ENCODE measurements at regions not wholly inside any gene's neighbourhood (a gene's known extent, or its start where the extent isn't known, plus 50 kb on each side); places are given as distances from the start of the nearest gene placed in this dataset.

GRCh38 chr2:155235710-155236109 is 537.2 kb downstream of the KCNJ3 start:
- DNase-seq: no peak

GRCh38 chr2:155223781-155224406 is 525.4 kb downstream of the KCNJ3 start:
- DNase-seq: peak; percentile 71

- DNase-seq: no peak
These were observed 520.5 kb downstream of the KCNJ3 start for GRCh38 chr2:155218945-155219344.

- no peak for DNase-seq
These were observed 519.9 kb downstream of the KCNJ3 start for GRCh38 chr2:155218292-155218924.

- DNase-seq: peak; percentile 10
These were observed 516.7 kb downstream of the KCNJ3 start for GRCh38 chr2:155215037-155215707.

GRCh38 chr2:155209696-155210450 is 511.4 kb downstream of the KCNJ3 start:
- DNase-seq: no peak

- peak; percentile 59 for DNase-seq
These were observed 504.7 kb downstream of the KCNJ3 start for GRCh38 chr2:155203178-155203577.

- no peak for DNase-seq
These were observed 502.3 kb downstream of the KCNJ3 start for GRCh38 chr2:155200753-155201152.

GRCh38 chr2:155190342-155190741 is 491.8 kb downstream of the KCNJ3 start:
- DNase-seq: peak; percentile 88

- DNase-seq: no peak
These were observed 480.4 kb downstream of the KCNJ3 start for GRCh38 chr2:155178921-155179320.

GRCh38 chr2:155176345-155176744 is 477.9 kb downstream of the KCNJ3 start:
- no peak for DNase-seq

- DNase-seq: peak; percentile 8
These were observed 470.8 kb downstream of the KCNJ3 start for GRCh38 chr2:155169317-155169716.

- no peak for DNase-seq
These were observed 464.0 kb downstream of the KCNJ3 start for GRCh38 chr2:155162494-155162893.

- no peak for DNase-seq
These were observed 462.8 kb downstream of the KCNJ3 start for GRCh38 chr2:155161314-155161713.

GRCh38 chr2:155157711-155158110 is 459.2 kb downstream of the KCNJ3 start:
- DNase-seq: no peak

GRCh38 chr2:155157065-155157464 is 458.6 kb downstream of the KCNJ3 start:
- DNase-seq: no peak

- no peak for DNase-seq
These were observed 453.4 kb downstream of the KCNJ3 start for GRCh38 chr2:155151945-155152344.

GRCh38 chr2:155151472-155151871 is 453.0 kb downstream of the KCNJ3 start:
- DNase-seq: no peak

GRCh38 chr2:155145758-155146229 is 447.3 kb downstream of the KCNJ3 start:
- peak; percentile 56 for DNase-seq

- no peak for DNase-seq
These were observed 442.9 kb downstream of the KCNJ3 start for GRCh38 chr2:155141418-155141817.

GRCh38 chr2:155125585-155126230 is 427.2 kb downstream of the KCNJ3 start:
- DNase-seq: no peak

- DNase-seq: no peak
These were observed 417.4 kb downstream of the KCNJ3 start for GRCh38 chr2:155115846-155116245.

GRCh38 chr2:155111070-155111469 is 412.6 kb downstream of the KCNJ3 start:
- no peak for DNase-seq

Data from DMS53 (cell line).